T-helper 2 cell treated with Interferon-gamma antibody and Interleukin-4, amounts not matched to agents 5 μg/mL and 100 μg/mL, for 36 hours (primary cell): ENCODE measurements at regions not wholly inside any gene's neighbourhood (a gene's known extent, or its start where the extent isn't known, plus 50 kb on each side); places are given as distances from the start of the nearest gene placed in this dataset.

Experiments used
- DNase-seq: peaks from one replicate; pipeline ENCODE4 v3.0.0; 2021; ENCODE audit warnings: low spot score
- H3K27ac Mint-ChIP-seq: one replicate; pipeline ENCODE4 v1.8.0; 2021; ENCODE audit warnings: mild to moderate bottlenecking, mixed read lengths
- H3K27me3 Mint-ChIP-seq: one replicate; pipeline ENCODE4 v1.8.0; 2021; ENCODE audit warnings: low read depth, mixed read lengths
- H3K36me3 Mint-ChIP-seq: one replicate; pipeline ENCODE4 v1.8.0; 2021; ENCODE audit warnings: low read depth, mixed read lengths
- H3K4me1 Mint-ChIP-seq: one replicate; pipeline ENCODE4 v1.8.0; 2021; ENCODE audit warnings: low read depth, mixed read lengths
- H3K4me3 Mint-ChIP-seq: one replicate; pipeline ENCODE4 v1.8.0; 2022; ENCODE audit warnings: mild to moderate bottlenecking, moderate library complexity, mixed read lengths
- H3K9me3 Mint-ChIP-seq: one replicate; pipeline ENCODE4 v1.8.0; 2021; ENCODE audit warnings: mixed read lengths

- no peak overlapping the region for H3K4me3 Mint-ChIP-seq
- H3K27ac Mint-ChIP-seq, result no peak overlapping the region
- H3K4me1 Mint-ChIP-seq, result no peaks in the 10 kb centered on the region
- no peaks in the 10 kb centered on the region for H3K27me3 Mint-ChIP-seq
- no peaks in the 10 kb centered on the region for H3K36me3 Mint-ChIP-seq
- no peak for DNase-seq
- H3K9me3 Mint-ChIP-seq, result no peaks in the 10 kb centered on the region
Measured at GRCh38 chr4:20302336-20302735, 50.6 kb downstream of the SLIT2 start.

DNA sequence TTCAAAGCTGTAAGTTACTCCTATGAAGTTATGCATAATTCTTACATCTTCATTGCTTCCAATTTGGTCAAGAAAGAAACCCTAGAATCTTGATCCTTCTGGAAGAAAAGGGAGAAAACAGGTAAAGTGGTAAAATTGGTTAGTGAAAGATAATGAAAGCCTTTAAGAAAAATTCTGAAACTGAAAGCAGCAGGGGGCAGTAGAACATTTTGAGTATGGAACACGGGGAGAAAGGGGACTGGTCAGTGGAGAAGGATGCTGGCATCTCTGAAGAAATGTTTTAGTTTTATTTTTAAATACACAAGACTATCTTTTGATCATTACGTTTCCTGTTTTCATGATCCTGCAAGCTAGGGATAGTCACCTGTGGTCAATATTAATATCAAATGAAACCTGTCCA is 54.3 kb downstream of the SLIT2 start:
- Mint-ChIP-seq H3K36me3 (no peaks in the 10 kb centered on the region), H3K27ac (no peak overlapping the region), H3K27me3 (no peaks in the 10 kb centered on the region), H3K4me3 (no peak overlapping the region), H3K4me1 (no peaks in the 10 kb centered on the region), H3K9me3 (no peaks in the 10 kb centered on the region)
- DNase-seq, result no peak

DNA sequence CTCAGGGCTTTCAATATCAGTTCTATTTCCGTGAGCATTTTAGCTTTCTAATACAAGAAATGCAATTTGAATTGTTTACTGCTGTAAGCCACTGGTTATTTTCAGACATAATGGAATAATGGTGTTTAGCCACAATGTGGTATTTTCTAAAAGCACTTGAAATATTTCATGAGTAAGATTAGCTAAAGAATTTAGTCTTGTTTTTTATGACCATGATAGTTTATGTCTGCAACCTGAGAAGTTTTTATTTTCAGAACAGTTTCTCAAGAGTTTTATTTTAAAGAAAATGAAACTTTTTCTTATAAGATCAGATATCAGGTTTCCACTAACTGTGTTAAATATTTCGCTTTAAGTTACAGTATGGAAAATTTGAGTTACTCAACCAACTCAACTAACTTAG is 60.2 kb downstream of the SLIT2 start:
- Mint-ChIP-seq H3K9me3 (no peaks in the 10 kb centered on the region), H3K4me3 (no peak overlapping the region), H3K36me3 (no peaks in the 10 kb centered on the region), H3K27me3 (no peaks in the 10 kb centered on the region), H3K4me1 (no peaks in the 10 kb centered on the region), H3K27ac (no peak overlapping the region)
- DNase-seq, result no peak

DNA sequence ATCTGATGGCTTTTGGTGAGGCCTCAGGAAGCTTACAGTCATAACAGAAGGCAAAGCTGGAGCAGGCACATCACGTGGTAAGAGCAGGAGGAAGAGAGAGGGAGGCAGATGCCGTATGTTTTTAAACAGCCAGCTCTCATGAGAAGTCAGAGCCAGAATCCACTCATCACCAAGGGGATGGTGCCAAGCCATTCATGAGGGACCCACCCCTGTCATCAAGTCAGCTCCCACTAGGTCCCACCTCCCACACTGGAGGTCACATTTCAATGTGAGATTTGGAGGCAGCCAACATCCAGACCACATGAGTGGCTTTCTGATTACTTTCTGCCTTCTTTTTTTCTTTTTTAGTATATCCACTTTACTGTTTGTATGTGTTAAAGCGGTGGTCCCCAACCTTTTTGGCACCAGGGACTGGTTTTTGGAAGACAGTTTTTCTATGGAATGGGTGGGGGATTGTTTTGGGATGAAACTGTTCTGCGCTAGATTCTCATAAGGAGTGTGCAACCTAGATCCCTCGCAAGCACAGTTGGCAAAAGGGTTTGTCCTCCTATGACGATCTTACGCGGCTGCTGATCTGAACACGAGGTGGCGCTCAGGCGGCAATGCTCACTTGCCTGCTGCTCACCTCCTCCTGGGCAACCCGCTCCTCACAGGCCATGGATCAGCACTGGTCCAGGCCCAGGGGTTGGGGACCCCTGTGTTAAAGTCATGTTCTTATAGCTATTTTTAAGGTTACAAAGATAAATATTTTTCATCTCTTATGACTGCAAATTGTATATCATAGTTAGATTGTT is 61.7 kb downstream of the SLIT2 start:
- Mint-ChIP-seq H3K27me3 (no peaks in the 10 kb centered on the region), H3K27ac (no peak overlapping the region), H3K4me1 (no peaks in the 10 kb centered on the region), H3K36me3 (no peaks in the 10 kb centered on the region), H3K4me3 (no peak overlapping the region), H3K9me3 (no peaks in the 10 kb centered on the region)
- DNase-seq, result no peak

DNA sequence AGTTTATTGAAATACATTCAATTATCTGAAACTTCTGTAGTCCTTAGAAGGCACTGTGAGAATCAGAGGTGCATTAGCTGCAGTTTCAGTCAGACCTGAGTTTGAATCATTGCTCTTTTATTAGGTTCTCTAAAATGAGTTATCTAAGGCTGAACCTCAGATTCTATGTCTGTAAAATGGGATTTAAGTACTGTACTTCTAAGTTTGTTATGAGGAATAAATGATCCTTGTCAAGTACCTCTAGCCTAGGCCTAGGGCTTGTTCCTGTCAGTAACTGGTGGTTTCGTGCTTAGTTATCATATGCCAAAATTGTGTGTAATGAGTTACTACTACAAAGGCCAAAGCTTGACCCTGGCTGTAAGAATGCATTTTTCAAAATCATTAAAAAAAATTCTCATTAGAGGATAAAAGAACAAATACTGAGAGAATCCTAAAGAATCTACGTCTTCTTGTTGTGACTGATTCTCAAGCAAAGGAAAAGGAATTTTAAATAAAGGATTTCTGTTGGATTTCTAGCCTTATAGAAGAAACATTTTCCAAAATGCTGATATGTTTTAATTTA is 65.8 kb downstream of the SLIT2 start:
- Mint-ChIP-seq H3K36me3 (no peaks in the 10 kb centered on the region), H3K4me3 (no peak overlapping the region), H3K4me1 (no peaks in the 10 kb centered on the region), H3K27me3 (no peaks in the 10 kb centered on the region), H3K9me3 (no peaks in the 10 kb centered on the region), H3K27ac (no peak overlapping the region)
- DNase-seq, result no peak

- Mint-ChIP-seq H3K9me3 (no peaks in the 10 kb centered on the region), H3K4me1 (no peaks in the 10 kb centered on the region), H3K36me3 (no peaks in the 10 kb centered on the region), H3K4me3 (no peak overlapping the region), H3K27me3 (no peaks in the 10 kb centered on the region), H3K27ac (no peak overlapping the region)
- no peak for DNase-seq
Measured at GRCh38 chr4:20318001-20318908, 66.5 kb downstream of the SLIT2 start.

DNA sequence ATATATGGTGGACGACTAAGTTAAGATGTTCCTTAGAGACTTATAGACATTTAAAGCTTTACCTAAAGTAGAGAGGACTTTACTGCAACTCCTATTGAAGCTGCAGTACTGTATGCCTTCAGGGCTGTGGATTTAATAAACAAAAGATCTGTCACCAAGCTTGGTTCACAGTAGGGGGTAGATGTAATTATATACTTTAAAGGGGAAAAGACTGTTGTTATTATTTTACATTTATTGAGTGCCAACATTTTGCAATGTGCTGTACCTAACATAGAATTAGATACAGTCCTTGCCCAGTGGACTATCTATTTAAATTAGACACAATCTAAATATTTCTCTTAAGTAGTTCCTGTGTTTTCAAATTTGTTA is 67.2 kb downstream of the SLIT2 start:
- no peak overlapping the region for H3K4me3 Mint-ChIP-seq
- no peaks in the 10 kb centered on the region for H3K4me1 Mint-ChIP-seq
- no peaks in the 10 kb centered on the region for H3K27me3 Mint-ChIP-seq
- DNase-seq, result no peak
- no peaks in the 10 kb centered on the region for H3K9me3 Mint-ChIP-seq
- H3K27ac Mint-ChIP-seq, result no peak overlapping the region
- H3K36me3 Mint-ChIP-seq, result no peaks in the 10 kb centered on the region

DNA sequence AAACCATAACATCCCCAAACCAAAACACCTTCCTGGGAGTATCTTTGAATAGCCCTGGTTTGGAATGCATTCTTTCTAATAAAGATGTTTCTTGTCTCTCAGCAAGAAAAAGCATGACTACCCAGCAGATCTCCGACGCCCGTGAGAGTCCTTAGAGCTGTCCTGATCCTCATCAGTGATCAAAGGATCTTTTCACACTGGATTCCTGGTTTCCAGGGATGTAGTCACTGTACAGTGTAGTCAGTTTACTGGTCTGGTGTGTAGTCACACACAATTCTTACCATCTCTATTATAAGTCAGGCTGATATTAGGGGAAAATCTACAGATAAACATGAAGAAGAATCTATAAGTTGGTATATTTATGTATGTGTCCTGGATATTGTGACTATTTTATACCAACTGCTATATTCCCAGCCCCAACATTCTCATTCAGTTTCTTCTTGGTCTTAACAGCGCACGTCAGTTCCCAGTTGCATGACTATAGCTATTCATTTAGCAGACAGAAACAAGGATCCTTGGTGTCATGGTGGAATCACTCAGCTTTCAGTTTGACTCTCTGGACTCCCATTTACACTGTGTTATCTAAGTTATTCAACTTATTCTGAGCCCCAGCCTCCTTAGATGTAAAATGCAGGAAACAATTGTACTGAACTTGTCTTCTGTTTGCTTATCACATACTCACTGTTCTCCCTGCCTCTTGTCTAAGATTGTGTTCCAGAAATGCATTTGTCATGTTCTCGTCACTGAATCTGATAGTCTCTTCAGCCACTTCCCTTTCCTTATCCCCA is 68.3 kb downstream of the SLIT2 start:
- Mint-ChIP-seq H3K4me3 (no peak overlapping the region), H3K4me1 (no peaks in the 10 kb centered on the region), H3K36me3 (no peaks in the 10 kb centered on the region), H3K27me3 (no peaks in the 10 kb centered on the region), H3K27ac (no peak overlapping the region), H3K9me3 (no peaks in the 10 kb centered on the region)
- DNase-seq, result no peak

GRCh38 chr4:20323991-20324390 is 72.3 kb downstream of the SLIT2 start:
- no peaks in the 10 kb centered on the region for H3K36me3 Mint-ChIP-seq
- H3K9me3 Mint-ChIP-seq, result no peaks in the 10 kb centered on the region
- DNase-seq, result no peak
- H3K27me3 Mint-ChIP-seq, result no peaks in the 10 kb centered on the region
- H3K27ac Mint-ChIP-seq, result no peak overlapping the region
- H3K4me1 Mint-ChIP-seq, result no peaks in the 10 kb centered on the region
- H3K4me3 Mint-ChIP-seq, result no peak overlapping the region

DNA sequence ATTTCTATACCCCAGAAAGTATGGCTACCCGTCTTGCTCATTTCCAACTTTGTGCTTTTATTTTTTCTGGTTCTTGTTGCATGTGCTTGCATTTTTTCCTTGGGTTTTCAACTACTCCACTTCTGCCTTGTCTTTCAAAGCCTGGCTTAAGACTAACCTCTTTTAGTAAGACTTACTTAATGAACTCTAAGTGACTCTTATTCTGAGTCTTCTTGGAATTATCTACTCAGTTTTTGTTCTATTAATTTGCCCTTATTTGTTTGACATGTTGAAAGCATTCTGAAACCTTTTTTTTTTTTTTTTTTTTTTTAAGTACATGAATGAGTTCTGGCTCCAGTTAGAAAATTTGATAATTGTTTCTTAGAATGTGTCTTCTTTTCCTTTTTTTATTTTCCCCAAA is 74.8 kb downstream of the SLIT2 start:
- Mint-ChIP-seq H3K4me1 (no peaks in the 10 kb centered on the region), H3K4me3 (no peak overlapping the region), H3K9me3 (no peaks in the 10 kb centered on the region), H3K27me3 (no peaks in the 10 kb centered on the region), H3K36me3 (no peaks in the 10 kb centered on the region), H3K27ac (no peak overlapping the region)
- no peak for DNase-seq

DNA sequence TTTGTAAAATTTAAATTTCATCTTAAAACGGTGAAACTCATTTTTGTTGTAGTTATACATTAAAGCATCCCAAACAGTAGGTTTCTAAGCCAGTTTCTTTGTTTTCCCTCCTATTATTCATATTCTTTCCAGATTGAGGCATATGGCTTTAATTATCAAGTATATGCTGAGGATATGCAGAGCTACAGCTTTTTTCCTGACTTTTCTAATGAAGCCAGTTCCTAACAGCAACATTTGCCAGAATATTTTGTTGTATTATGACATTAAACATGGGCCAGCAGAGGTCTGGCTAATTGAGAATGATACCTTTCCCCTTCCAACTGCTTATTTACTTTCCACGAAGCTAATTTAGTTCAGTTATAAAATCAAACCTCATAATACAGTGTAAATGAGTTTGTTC is 75.3 kb downstream of the SLIT2 start:
- Mint-ChIP-seq H3K4me1 (no peaks in the 10 kb centered on the region), H3K4me3 (no peak overlapping the region), H3K27ac (no peak overlapping the region), H3K27me3 (no peaks in the 10 kb centered on the region), H3K36me3 (no peaks in the 10 kb centered on the region), H3K9me3 (no peaks in the 10 kb centered on the region)
- no peak for DNase-seq

DNA sequence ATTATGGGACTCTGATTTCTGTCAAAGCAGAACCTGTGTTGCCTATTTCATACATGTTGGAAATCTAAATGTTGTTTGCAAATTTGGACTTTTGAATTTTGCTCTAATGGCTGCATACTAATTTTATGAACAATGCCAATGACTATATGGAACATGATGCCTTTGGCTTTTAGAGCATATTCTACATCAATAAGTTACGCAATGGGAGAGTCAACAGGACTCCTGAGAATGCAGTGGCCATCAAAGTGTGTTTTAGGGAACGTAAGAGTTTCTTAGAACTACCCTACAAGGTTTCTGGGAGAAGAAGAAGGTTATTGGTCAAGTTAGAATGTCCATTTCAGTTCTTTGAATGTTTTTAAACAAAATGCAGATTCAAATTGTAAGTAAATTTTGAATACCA is 76.1 kb downstream of the SLIT2 start:
- Mint-ChIP-seq H3K9me3 (no peaks in the 10 kb centered on the region), H3K4me3 (no peak overlapping the region), H3K4me1 (no peaks in the 10 kb centered on the region), H3K27me3 (no peaks in the 10 kb centered on the region), H3K36me3 (no peaks in the 10 kb centered on the region), H3K27ac (no peak overlapping the region)
- DNase-seq, result no peak

- Mint-ChIP-seq H3K27ac (no peak overlapping the region), H3K4me3 (no peak overlapping the region), H3K36me3 (no peaks in the 10 kb centered on the region), H3K4me1 (no peaks in the 10 kb centered on the region), H3K27me3 (no peaks in the 10 kb centered on the region), H3K9me3 (no peaks in the 10 kb centered on the region)
- DNase-seq, result no peak
Measured at GRCh38 chr4:20331642-20332041, 79.9 kb downstream of the SLIT2 start.
